IMR-90 (cell line): ENCODE measurements at regions not wholly inside any gene's neighbourhood (a gene's known extent, or its start where the extent isn't known, plus 50 kb on each side); places are given as distances from the start of the nearest gene placed in this dataset.

Experiments
- CEBPB ChIP-seq: IDR thresholded peaks from 2 replicates; pipeline ENCODE4 v1.6.1; 2012; ENCODE audit warnings: low read depth, low read length, improper control_type of control experiment
- CHD1 ChIP-seq: IDR thresholded peaks from 2 replicates; pipeline ENCODE4 v1.6.1; 2012; ENCODE audit warnings: low read depth, low read length, improper control_type of control experiment
- CTCF ChIP-seq: conservative IDR thresholded peaks from 2 replicates; pipeline ENCODE4 v1.5.1; 2012; ENCODE audit warnings: mild to moderate bottlenecking, low read depth, low read length, improper control_type of control experiment
- ELK1 ChIP-seq: fragments of 150-350 bp; IDR thresholded peaks from 2 replicates; pipeline ENCODE4 v1.6.1; 2016; ENCODE audit warnings: low read depth, mild to moderate bottlenecking, low read length, moderate library complexity, borderline replicate concordance
- FOS ChIP-seq: fragments of 150-350 bp; IDR thresholded peaks from 2 replicates; pipeline ENCODE4 v1.6.1; 2016; ENCODE audit warnings: low read depth, low read length
- MAFK ChIP-seq: IDR thresholded peaks from 2 replicates; pipeline ENCODE4 v1.6.1; 2012; ENCODE audit warnings: low read depth, low read length, improper control_type of control experiment
- MAZ ChIP-seq: IDR thresholded peaks from 2 replicates; pipeline ENCODE4 v1.6.1; 2012; ENCODE audit warnings: low read depth, mild to moderate bottlenecking, low read length, improper control_type of control experiment, moderate library complexity, borderline replicate concordance
- NFE2L2 ChIP-seq: fragments of 150-350 bp; IDR thresholded peaks from 2 replicates; pipeline ENCODE4 v1.6.1; 2016; ENCODE audit warnings: low read depth, mild to moderate bottlenecking, low read length
- POLR2A ChIP-seq: IDR thresholded peaks from 2 replicates; pipeline ENCODE4 v1.6.1; 2012; ENCODE audit warnings: mild to moderate bottlenecking, low read depth, low read length
- RAD21 ChIP-seq: IDR thresholded peaks from 2 replicates; pipeline ENCODE4 v1.6.1; 2012; ENCODE audit warnings: low read length, improper control_type of control experiment
- RCOR1 ChIP-seq: IDR thresholded peaks from 2 replicates; pipeline ENCODE4 v1.6.1; 2012; ENCODE audit warnings: mild to moderate bottlenecking, low read length, improper control_type of control experiment; ENCODE audit not compliant: insufficient replicate concordance
- RFX5 ChIP-seq: IDR thresholded peaks from 2 replicates; pipeline ENCODE4 v1.8.0; 2012; ENCODE audit warnings: low read depth, mild to moderate bottlenecking, low read length, moderate library complexity
- USF2 ChIP-seq: fragments of 150-350 bp; IDR thresholded peaks from 2 replicates; pipeline ENCODE4 v1.6.1; 2017; ENCODE audit warnings: mild to moderate bottlenecking, antibody characterized with exemption, low read length, low read depth

GRCh38 chr3:34421762-34422161 lies 623.3 kb downstream of the PDCD6IP start:
- no peak for TF ChIP-seq CTCF
- no peak for TF ChIP-seq CEBPB
- no peak for TF ChIP-seq USF2
- TF ChIP-seq MAZ: no peak
- no peak for TF ChIP-seq RAD21
- no peak for TF ChIP-seq POLR2A
- no peak for TF ChIP-seq CHD1
- TF ChIP-seq RCOR1: no peak
- TF ChIP-seq FOS: no peak
- TF ChIP-seq RFX5: no peak
- TF ChIP-seq NFE2L2: no peak
- no peak for TF ChIP-seq MAFK
- TF ChIP-seq ELK1: no peak
